Activated naive CD8-positive, alpha-beta T cell (primary cell): ENCODE measurements at regions not wholly inside any gene's neighbourhood (a gene's known extent, or its start where the extent isn't known, plus 50 kb on each side); places are given as distances from the start of the nearest gene placed in this dataset.

Experiments used
- H3K27ac Mint-ChIP-seq: one replicate; pipeline ENCODE4 v1.8.0; 2021; ENCODE audit warnings: mixed read lengths
- H3K27me3 Mint-ChIP-seq: one replicate; pipeline ENCODE4 v1.8.0; 2021; ENCODE audit warnings: mixed read lengths
- H3K36me3 Mint-ChIP-seq: one replicate; pipeline ENCODE4 v1.8.0; 2021; ENCODE audit warnings: mixed read lengths
- H3K4me1 Mint-ChIP-seq: one replicate; pipeline ENCODE4 v1.8.0; 2021; ENCODE audit warnings: low read depth, mixed read lengths
- H3K4me3 Mint-ChIP-seq: one replicate; pipeline ENCODE4 v1.8.0; 2021; ENCODE audit warnings: mild to moderate bottlenecking, mixed read lengths
- H3K9me3 Mint-ChIP-seq: one replicate; pipeline ENCODE4 v1.8.0; 2021; ENCODE audit warnings: low read depth, mixed read lengths

DNA sequence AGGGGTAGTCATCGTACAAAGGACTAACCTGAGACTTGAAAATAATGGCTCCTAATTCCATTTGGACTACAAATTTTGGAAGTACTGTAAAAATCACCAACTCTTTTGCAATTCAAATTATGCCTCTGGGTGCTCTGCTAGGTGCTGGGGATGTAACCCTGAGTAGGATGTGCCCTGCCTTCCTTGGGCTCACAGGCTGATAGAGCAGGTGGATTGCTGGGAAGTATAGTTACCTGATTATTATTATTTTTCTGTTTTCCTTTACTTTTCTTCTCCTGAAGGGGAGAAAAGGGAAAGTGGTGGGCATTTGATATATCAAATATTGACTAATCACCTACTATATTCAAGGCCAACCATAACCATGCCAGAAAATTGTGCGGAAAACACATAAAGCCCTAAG lies 119.3 kb upstream of the RIOK3 start:
- Mint-ChIP-seq H3K9me3 (no peaks in the 10 kb centered on the region), H3K4me1 (no peaks in the 10 kb centered on the region), H3K4me3 (no peak overlapping the region), H3K27me3 (no peaks in the 10 kb centered on the region), H3K27ac (no peak overlapping the region), H3K36me3 (peaks cover 25% of the 10 kb centered on the region)

DNA sequence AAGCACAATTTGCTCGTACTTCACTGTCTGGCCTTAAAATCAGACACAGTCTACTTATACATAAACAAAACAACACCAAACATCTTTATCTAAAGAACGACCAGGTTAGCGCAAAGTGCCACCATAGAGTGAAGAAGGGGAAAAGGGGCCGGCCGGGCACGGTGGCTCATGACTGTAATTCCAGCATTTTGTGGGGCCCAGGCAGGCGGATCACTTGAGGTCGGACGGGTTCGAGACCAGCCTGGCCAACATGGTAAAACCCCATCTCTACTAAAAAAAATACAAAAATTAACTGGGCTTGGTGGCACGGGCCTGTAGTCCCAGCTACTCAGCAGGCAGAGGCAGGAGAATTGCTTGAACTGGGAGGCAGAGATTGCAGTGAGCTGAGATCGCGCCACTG lies 118.5 kb upstream of the RIOK3 start:
- H3K4me3 Mint-ChIP-seq: no peak overlapping the region
- no peaks in the 10 kb centered on the region for H3K27me3 Mint-ChIP-seq
- H3K9me3 Mint-ChIP-seq: no peaks in the 10 kb centered on the region
- H3K27ac Mint-ChIP-seq: no peak overlapping the region
- H3K4me1 Mint-ChIP-seq: no peaks in the 10 kb centered on the region
- H3K36me3 Mint-ChIP-seq: peaks cover 23% of the 10 kb centered on the region

DNA sequence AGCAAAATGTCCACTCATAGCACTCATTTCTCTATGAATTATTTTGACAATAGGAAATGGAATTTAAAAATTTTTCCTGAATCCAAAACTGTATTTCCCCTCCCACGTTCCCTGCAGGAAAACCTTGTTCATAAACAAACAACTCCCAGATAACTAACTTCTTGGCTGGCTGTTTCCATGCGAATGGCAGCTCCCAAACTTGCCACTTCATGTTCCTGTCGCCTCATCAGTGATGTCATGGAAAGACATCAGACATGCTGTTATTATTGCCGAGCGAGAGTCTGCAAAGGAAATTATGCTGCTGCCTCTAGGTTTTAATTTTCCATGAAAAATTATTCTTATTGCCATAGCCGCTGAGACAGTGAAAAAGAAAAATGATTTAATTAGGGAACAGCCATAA lies 117.0 kb upstream of the RIOK3 start:
- Mint-ChIP-seq H3K9me3 (no peaks in the 10 kb centered on the region), H3K4me3 (no peak overlapping the region), H3K4me1 (peaks cover 3% of the 10 kb centered on the region), H3K27ac (no peak overlapping the region), H3K36me3 (peaks cover 19% of the 10 kb centered on the region), H3K27me3 (no peaks in the 10 kb centered on the region)

DNA sequence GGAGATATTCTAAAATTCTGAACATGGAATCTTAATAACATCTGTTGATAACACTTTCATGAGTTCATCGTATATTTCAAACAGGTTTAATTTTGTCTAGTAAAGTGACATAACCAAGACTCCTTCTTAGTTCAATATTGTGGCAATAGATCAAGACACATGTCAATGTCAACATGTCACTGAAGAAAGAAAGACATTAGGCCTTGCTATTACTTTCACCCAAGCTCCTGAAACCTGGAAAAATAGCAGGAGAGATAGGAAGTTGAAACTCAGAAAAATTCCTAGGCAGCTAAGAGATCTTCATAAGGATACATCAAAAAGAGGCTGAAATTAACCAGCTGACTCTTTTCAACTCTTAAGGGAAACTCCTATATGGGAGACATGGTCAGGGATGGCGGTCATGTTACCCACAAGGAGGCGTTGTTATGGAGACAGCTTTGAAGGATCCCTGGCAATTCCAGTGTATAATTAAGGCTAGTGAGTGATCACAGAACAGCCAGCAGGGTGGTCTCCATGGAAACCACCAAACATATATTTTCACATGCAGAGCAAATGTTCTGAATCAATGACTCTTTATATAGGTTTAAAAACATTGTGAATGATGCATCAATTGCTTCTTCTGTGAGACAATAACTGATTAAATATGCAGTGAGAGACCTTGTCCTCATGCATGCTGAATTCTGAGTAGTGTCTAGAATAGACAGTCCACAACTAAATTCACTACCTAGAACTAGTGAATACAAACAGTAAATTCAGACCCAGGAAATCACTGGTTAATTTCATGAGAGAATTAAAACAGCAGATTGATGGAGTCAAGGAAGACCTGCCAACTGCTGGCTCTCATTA lies 115.3 kb upstream of the RIOK3 start:
- Mint-ChIP-seq H3K36me3 (peaks cover 19% of the 10 kb centered on the region), H3K27ac (no peak overlapping the region)

DNA sequence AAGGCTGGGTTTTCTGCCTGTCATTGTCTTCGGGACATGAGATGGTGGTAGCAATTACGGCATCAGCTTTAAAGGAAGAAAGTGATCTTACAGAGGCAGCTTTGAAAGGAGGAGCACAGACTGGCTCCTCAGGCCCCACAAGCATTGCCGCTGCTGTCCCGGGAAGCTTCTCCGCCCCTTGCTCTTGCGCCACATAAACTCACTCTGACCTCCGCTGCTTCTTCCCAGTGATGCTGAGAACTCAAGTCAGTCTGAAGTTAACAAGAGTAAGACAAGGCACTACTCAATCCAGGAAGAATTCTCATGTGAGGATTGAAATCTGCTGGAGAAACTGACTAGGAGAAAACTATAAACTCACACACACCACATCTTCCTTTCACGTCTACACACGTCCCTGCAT lies 112.4 kb upstream of the RIOK3 start:
- Mint-ChIP-seq H3K27me3 (no peaks in the 10 kb centered on the region), H3K27ac (no peak overlapping the region), H3K36me3 (peaks cover 15% of the 10 kb centered on the region)

More for the DNA sequence above, 115.3 kb upstream of the RIOK3 start:
- Mint-ChIP-seq H3K4me3 (no peak overlapping the region), H3K9me3 (no peaks in the 10 kb centered on the region), H3K27me3 (no peaks in the 10 kb centered on the region), H3K4me1 (peaks cover 7% of the 10 kb centered on the region)

DNA sequence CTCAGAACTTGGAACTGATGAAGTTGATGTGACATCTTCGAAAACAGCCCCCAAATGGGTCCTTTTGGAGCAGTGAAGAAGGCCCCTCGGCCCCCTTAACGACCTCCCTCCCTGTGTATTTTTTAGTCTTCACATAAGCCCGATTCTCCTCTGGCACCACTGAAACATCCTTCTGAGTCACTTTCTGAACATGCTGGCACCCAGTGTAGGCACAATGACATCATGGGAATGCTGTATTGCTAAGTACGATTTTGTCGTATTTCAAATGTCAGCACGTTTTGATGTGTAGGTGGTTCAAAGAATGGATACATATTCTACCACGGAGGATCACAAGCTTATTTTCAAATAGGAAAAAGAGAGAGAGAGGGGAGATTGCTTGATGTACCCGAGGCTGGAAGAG lies 111.7 kb upstream of the RIOK3 start:
- Mint-ChIP-seq H3K36me3 (peaks cover 11% of the 10 kb centered on the region), H3K27me3 (no peaks in the 10 kb centered on the region)

More for the DNA sequence above, 112.4 kb upstream of the RIOK3 start:
- no peaks in the 10 kb centered on the region for H3K9me3 Mint-ChIP-seq
- no peak overlapping the region for H3K4me3 Mint-ChIP-seq
- peaks cover 7% of the 10 kb centered on the region for H3K4me1 Mint-ChIP-seq

DNA sequence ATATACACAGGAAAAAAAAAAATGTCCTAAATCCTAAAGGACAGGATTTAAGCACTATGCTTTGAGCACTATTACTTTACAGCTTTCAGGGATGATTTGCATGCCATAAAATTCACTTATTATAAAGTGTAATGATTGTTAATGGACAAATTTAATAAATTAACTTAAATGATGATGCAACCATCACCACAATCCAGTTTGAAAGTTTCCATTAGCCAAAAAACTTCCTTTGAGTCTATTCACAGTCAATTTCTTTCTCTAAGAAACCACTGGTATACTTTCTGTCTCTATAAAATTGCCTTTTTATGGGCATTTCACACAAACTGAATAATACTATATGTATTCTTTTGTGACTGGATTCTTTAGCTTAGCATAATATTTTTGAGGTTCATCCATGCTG lies 111.1 kb upstream of the RIOK3 start:
- no peak overlapping the region for H3K4me3 Mint-ChIP-seq
- no peak overlapping the region for H3K27ac Mint-ChIP-seq
- no peaks in the 10 kb centered on the region for H3K27me3 Mint-ChIP-seq
- H3K9me3 Mint-ChIP-seq: no peaks in the 10 kb centered on the region
- peaks cover 7% of the 10 kb centered on the region for H3K4me1 Mint-ChIP-seq
- H3K36me3 Mint-ChIP-seq: peaks cover 10% of the 10 kb centered on the region

More for the DNA sequence above, 111.7 kb upstream of the RIOK3 start:
- H3K4me3 Mint-ChIP-seq: no peak overlapping the region
- H3K27ac Mint-ChIP-seq: no peak overlapping the region
- H3K9me3 Mint-ChIP-seq: no peaks in the 10 kb centered on the region
- peaks cover 7% of the 10 kb centered on the region for H3K4me1 Mint-ChIP-seq

DNA sequence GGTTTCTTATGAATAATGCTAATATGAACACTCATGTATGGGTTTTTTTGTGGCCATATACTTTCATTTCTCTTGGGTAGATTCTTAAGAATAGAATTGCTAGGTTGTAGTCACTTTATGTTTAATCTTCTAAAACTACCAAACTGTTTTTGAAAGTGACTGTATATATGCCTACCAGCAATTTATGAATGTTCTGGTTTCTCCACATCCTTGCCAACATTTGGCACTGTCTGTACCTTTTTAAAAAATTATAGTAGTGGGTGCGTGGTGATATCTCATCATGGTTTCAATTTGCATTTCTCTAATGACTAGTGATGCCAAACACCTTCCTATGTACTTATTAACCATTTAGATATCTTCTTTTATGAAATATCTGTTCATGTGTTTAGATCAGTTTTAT lies 110.6 kb upstream of the RIOK3 start:
- Mint-ChIP-seq H3K9me3 (no peaks in the 10 kb centered on the region), H3K4me1 (peaks cover 7% of the 10 kb centered on the region), H3K27me3 (no peaks in the 10 kb centered on the region), H3K36me3 (peaks cover 10% of the 10 kb centered on the region), H3K27ac (no peak overlapping the region), H3K4me3 (no peak overlapping the region)

DNA sequence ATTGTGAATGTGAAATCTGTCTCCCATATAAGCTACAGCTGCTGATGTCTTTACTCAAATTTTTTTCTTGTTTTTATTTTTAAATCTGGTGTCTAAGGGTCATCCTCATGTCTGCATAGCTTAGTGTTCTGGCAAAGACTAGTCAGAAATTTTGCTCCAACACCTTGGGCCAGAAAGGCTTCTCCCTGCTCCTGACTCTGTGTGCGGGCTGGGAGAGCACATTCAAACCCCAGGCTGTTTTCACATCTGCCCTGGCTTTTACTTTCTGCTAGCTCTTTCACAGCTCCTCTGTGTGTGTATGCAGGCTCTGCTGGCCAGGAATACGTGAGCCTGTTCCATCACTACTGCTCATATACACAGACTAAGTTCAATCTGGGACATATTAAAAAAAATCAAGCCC lies 102.9 kb upstream of the RIOK3 start:
- H3K4me3 Mint-ChIP-seq: no peak overlapping the region
- no peaks in the 10 kb centered on the region for H3K27me3 Mint-ChIP-seq
- H3K4me1 Mint-ChIP-seq: peaks cover 2% of the 10 kb centered on the region
- H3K36me3 Mint-ChIP-seq: peaks cover 38% of the 10 kb centered on the region
- H3K27ac Mint-ChIP-seq: no peak overlapping the region
- H3K9me3 Mint-ChIP-seq: no peaks in the 10 kb centered on the region

DNA sequence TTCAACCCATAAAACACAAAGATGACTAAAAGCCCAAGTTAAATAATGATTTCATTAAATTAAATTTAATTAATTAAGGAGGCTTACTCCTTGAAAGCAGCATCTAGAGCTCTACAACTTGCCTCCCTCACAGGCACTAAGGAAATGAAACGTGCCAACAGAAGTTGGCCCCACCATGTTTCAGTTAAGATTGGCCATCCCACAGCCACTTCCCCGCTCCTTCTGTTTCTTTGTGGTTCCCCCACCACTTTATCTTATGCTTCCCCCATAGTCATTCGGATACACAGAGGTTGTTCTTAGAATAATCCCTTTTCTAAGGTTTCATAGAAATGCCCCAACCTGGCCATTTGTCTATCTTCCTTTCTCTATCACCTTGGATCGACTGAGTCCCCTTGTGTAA lies 101.6 kb upstream of the RIOK3 start:
- Mint-ChIP-seq H3K27ac (no peak overlapping the region), H3K27me3 (no peaks in the 10 kb centered on the region), H3K4me3 (no peak overlapping the region), H3K4me1 (peaks cover 2% of the 10 kb centered on the region), H3K9me3 (no peaks in the 10 kb centered on the region), H3K36me3 (peaks cover 41% of the 10 kb centered on the region)

DNA sequence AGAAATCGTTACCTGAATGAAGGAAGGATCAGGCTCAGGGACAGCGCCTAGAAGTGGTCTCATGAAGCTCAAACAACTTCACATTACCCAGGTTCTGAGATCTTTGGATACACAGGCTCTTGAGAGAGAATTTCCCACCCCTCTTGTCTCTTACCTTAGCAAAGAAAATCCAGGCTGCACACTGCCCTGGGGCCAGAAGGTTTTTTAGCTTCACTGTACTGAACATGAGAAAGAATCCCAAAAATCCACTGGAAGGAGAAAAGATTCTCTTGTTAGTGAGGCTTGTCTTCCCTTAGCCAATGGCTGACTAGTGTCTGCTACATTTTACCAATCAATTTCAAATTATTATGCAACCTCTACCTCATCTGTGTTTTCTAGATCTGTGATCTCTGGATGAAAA lies 101.0 kb upstream of the RIOK3 start:
- H3K4me3 Mint-ChIP-seq: no peak overlapping the region
- peaks cover 41% of the 10 kb centered on the region for H3K36me3 Mint-ChIP-seq
- H3K27me3 Mint-ChIP-seq: no peaks in the 10 kb centered on the region
- no peak overlapping the region for H3K27ac Mint-ChIP-seq
- H3K9me3 Mint-ChIP-seq: no peaks in the 10 kb centered on the region
- peaks cover 2% of the 10 kb centered on the region for H3K4me1 Mint-ChIP-seq

DNA sequence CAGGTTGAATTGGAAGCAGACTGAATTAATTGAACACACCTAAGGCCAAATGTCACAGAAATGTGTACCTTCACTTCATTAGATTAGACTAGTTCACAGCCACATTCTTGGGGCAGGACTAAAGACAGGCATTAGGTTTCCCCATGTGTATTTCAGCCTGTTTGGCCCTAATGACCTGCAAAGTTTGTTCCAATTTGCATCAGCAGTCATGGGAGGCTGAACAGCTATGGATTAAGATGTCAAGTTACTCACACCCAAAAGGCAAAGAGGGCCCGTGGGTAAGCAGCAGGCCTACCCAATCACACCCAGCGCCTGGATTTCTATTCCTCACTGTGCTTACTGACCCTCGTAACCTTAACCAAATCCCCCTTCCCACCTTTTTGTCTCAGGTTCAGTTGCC lies 99.6 kb upstream of the RIOK3 start:
- no peaks in the 10 kb centered on the region for H3K27me3 Mint-ChIP-seq
- H3K36me3 Mint-ChIP-seq: peaks cover 41% of the 10 kb centered on the region
- no peak overlapping the region for H3K27ac Mint-ChIP-seq
- H3K4me3 Mint-ChIP-seq: no peak overlapping the region
- peaks cover 6% of the 10 kb centered on the region for H3K4me1 Mint-ChIP-seq
- H3K9me3 Mint-ChIP-seq: no peaks in the 10 kb centered on the region

DNA sequence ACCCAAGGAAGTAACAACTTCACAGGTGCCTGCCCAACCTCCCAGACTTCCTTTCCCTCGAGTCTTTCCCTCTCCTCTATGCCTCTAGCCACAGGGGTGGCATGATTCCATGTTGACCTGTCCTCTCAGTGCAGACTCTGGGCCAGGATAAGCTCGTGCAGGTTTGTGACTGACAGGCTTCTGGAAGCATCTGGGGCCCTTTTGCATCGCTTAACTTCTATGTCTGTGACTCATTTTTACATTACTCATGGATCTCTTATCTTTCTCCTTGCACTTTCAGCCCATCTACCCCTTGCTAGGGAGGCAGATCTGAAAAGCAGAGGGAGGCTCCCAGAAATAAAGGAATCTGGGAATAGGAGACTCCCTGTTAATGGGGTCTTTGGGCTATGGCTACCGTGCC lies 98.5 kb upstream of the RIOK3 start:
- H3K4me1 Mint-ChIP-seq: peaks cover 11% of the 10 kb centered on the region
- H3K4me3 Mint-ChIP-seq: no peak overlapping the region
- H3K27ac Mint-ChIP-seq: no peak overlapping the region
- peaks cover 32% of the 10 kb centered on the region for H3K36me3 Mint-ChIP-seq
- H3K27me3 Mint-ChIP-seq: no peaks in the 10 kb centered on the region
- H3K9me3 Mint-ChIP-seq: no peaks in the 10 kb centered on the region

DNA sequence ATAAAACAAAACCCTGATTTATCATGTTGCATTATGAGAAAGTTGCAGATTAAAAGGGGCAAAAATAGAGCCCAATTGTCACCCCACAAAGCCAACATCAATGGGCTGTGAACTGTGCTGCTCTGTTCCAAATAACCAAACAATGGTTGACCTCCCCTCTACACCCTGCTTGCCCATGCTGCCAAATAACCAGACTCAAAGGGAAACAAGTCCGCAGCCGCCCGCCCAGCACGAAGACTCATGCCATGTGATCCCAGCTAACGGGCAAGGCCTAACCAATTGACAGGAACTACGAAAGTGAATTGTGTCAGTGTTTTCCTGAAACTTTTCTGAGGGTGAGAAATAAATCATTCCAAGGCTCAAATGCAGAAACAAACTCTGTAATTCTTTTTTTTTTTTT lies 97.9 kb upstream of the RIOK3 start:
- H3K4me3 Mint-ChIP-seq: no peak overlapping the region
- H3K27me3 Mint-ChIP-seq: no peaks in the 10 kb centered on the region
- H3K27ac Mint-ChIP-seq: no peak overlapping the region
- H3K4me1 Mint-ChIP-seq: peaks cover 11% of the 10 kb centered on the region
- peaks cover 26% of the 10 kb centered on the region for H3K36me3 Mint-ChIP-seq
- H3K9me3 Mint-ChIP-seq: no peaks in the 10 kb centered on the region

DNA sequence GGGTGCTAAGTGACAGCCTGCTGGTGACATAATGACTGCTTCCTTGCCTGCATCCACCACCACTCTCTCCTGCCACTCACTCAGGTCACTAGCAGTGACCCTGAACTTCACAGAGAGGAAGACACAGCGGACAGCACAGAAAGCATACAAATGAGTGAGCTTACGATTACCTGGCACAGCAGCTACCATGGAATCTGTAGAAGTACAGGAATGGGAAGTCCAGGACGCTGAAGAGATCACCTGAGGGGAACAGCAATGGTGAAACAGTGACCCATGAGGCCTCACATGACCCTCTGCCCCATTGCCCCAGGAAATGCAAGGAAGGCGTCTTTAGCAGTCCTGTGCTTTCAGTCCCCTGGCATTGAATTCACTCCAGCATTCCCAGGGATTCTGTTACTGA lies 96.7 kb upstream of the RIOK3 start:
- Mint-ChIP-seq H3K27me3 (no peaks in the 10 kb centered on the region), H3K4me3 (no peak overlapping the region), H3K36me3 (peaks cover 22% of the 10 kb centered on the region), H3K4me1 (peaks cover 11% of the 10 kb centered on the region), H3K27ac (no peak overlapping the region), H3K9me3 (no peaks in the 10 kb centered on the region)
